ENCODE measurements at regions not wholly inside any gene's neighbourhood (a gene's known extent, or its start where the extent isn't known, plus 50 kb on each side); places are given as distances from the start of the nearest gene placed in this dataset.

- TF ChIP-seq CTCF (conservative IDR thresholded peaks at IDR 0.05; ENCODE audit: low read length) (no peak), EZH2phosphoT487 (IDR thresholded peaks at IDR 0.05; ENCODE audit: borderline replicate concordance) (no peak)
These were observed 106.7 kb upstream of the OSMR start for GRCh38 chr5:38739011-38739704.
